ENCODE measurements at regions not wholly inside any gene's neighbourhood (a gene's known extent, or its start where the extent isn't known, plus 50 kb on each side); places are given as distances from the start of the nearest gene placed in this dataset.

GRCh38 chr6:142592876-142593275, 291.1 kb downstream of the ADGRG6 start:
- ChIA-PET CTCF (no interaction called here), POLR2A (no interaction called here)
- TF ChIP-seq ZC3H11A (IDR thresholded peaks at IDR 0.05) = no peak
- TF ChIP-seq RNF2 (IDR thresholded peaks at IDR 0.05; ENCODE audit: borderline replicate concordance, low read depth) = no peak
- no peak for TF ChIP-seq MYC (IDR thresholded peaks at IDR 0.05; ENCODE audit: borderline replicate concordance, low read length)
- TF ChIP-seq TFCP2L1 (CRISPR knock-in tag; IDR thresholded peaks at IDR 0.05) = no peak
- TF ChIP-seq NR3C1 (IDR thresholded peaks at IDR 0.05) = no peak
- TF ChIP-seq RARB (CRISPR knock-in tag; IDR thresholded peaks at IDR 0.05) = no peak
- no peak for TF ChIP-seq ATOH8 (CRISPR knock-in tag; IDR thresholded peaks at IDR 0.05; ENCODE audit: low read depth)
- no peak for TF ChIP-seq CBX8 (IDR thresholded peaks at IDR 0.05)
- TF ChIP-seq HOXB13 (CRISPR knock-in tag; IDR thresholded peaks at IDR 0.05; ENCODE audit: low read depth) = no peak
- TF ChIP-seq HOXA7 (CRISPR knock-in tag; IDR thresholded peaks at IDR 0.05) = no peak
- TF ChIP-seq ZFP36 (IDR thresholded peaks at IDR 0.05; ENCODE audit: borderline replicate concordance, partially characterized antibody) = no peak
- TF ChIP-seq NPAS2 (CRISPR knock-in tag; IDR thresholded peaks at IDR 0.05; ENCODE audit: borderline replicate concordance) = no peak
- ATAC-seq (no peak), FAIRE-seq (no peak), DNase-seq (ENCODE audit: low read depth in 1 of 2, low spot score in 1 of 2) (no peak)
- Histone ChIP-seq H3K4me1 (no peaks in the 10 kb centered on the region), H3K27ac (no peak overlapping the region), H3K4me3 (no peak overlapping the region), H3K4me2 (no peak overlapping the region), H3K9me3 (no peaks in the 10 kb centered on the region)
- 19% methylated on average over 2 of the region's 2 CpGs for WGBS (ENCODE audit: missing lambda C conversion rate)

DNA sequence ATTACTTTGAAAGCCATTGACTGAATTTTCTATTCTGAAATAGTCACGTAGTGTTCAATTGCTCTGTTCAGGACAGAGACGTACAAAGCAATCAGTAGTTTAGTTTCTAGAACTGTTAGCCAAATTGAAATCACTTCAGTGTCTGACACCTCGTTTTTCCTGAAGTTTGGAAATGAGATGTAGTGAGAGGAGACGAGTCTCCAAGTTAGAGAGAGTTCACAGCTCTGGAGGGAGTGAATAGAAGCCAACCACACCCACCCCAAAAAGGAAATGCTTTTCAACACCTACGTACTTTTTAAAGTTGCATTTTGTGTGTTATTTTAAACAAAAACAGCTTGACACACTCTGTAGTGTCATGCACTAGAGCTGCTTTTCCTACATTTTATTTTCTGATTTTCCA, 296.0 kb downstream of the ADGRG6 start:
- no peak for FAIRE-seq

DNA sequence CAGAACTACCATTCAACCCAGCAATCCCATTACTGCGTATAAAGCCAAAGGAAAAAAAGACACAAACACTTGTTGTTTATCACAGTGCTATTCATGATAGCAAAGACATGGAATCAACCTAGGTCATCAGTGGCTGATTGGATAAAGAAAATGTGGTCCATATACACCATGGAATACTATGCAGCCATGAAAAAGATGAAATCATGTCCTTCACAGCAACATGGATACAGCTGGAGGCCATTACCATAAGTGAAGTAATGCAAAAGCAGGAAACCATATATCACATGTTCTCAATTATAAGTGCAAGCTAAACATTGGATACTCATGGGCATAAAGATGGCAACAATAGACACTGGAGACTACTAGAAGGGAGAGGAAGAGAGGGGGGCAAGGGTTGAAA, 299.6 kb downstream of the ADGRG6 start:
- DNase-seq (ENCODE audit: low read depth in 1 of 2, low spot score in 1 of 2) = no peak
- no peaks in the 10 kb centered on the region for H3K4me1 ChIP-seq
- ATAC-seq = no peak
- H3K27ac ChIP-seq = no peak overlapping the region
- ChIA-PET CTCF (no interaction called here), POLR2A (no interaction called here)
- WGBS (ENCODE audit: missing lambda C conversion rate) = 96% methylated on average over 1 of the region's 1 CpG
- no peak overlapping the region for H3K4me3 ChIP-seq
- no peak overlapping the region for H3K4me2 ChIP-seq
- TF ChIP-seq FOSB (CRISPR knock-in tag; IDR thresholded peaks at IDR 0.05) = no peak
- TF ChIP-seq MAZ (IDR thresholded peaks at IDR 0.05; ENCODE audit: borderline replicate concordance, low read depth, low read length) = no peak
- TF ChIP-seq EHF (CRISPR knock-in tag; IDR thresholded peaks at IDR 0.05) = no peak
- no peak for TF ChIP-seq FOSL2 (IDR thresholded peaks at IDR 0.05)
- TF ChIP-seq FOSL2 (CRISPR knock-in tag; IDR thresholded peaks at IDR 0.05) = no peak
- TF ChIP-seq RFX5 (IDR thresholded peaks at IDR 0.05) = no peak
- no peak for TF ChIP-seq RARB (CRISPR knock-in tag; IDR thresholded peaks at IDR 0.05)
- TF ChIP-seq CEBPB (IDR thresholded peaks at IDR 0.05) = no peak
- TF ChIP-seq KDM1A (IDR thresholded peaks at IDR 0.05; ENCODE audit: low read depth) = no peak
- no peak for TF ChIP-seq MYC (IDR thresholded peaks at IDR 0.05; ENCODE audit: borderline replicate concordance, low read length)
- no peak for TF ChIP-seq BHLHE40 (IDR thresholded peaks at IDR 0.05; ENCODE audit: low read depth, low read length)
- TF ChIP-seq CBX8 (IDR thresholded peaks at IDR 0.05) = no peak
- TF ChIP-seq, protein P1, sequence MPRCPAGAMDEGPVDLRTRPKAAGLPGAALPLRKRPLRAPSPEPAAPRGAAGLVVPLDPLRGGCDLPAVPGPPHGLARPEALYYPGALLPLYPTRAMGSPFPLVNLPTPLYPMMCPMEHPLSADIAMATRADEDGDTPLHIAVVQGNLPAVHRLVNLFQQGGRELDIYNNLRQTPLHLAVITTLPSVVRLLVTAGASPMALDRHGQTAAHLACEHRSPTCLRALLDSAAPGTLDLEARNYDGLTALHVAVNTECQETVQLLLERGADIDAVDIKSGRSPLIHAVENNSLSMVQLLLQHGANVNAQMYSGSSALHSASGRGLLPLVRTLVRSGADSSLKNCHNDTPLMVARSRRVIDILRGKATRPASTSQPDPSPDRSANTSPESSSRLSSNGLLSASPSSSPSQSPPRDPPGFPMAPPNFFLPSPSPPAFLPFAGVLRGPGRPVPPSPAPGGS (IDR thresholded peaks at IDR 0.05) = no peak
- no peak for TF ChIP-seq ZC3H11A (IDR thresholded peaks at IDR 0.05)
- TF ChIP-seq SREBF2 (IDR thresholded peaks at IDR 0.05) = no peak
- TF ChIP-seq USF2 (IDR thresholded peaks at IDR 0.05) = no peak
- TF ChIP-seq NPAS2 (CRISPR knock-in tag; IDR thresholded peaks at IDR 0.05; ENCODE audit: borderline replicate concordance) = no peak
- TF ChIP-seq KDM5A (IDR thresholded peaks at IDR 0.05) = no peak
- TF ChIP-seq EHMT2 (IDR thresholded peaks at IDR 0.05; ENCODE audit: low read depth) = no peak
- no peak for TF ChIP-seq HMGXB4 (CRISPR knock-in tag; IDR thresholded peaks at IDR 0.05; ENCODE audit: borderline replicate concordance)
- no peak for FAIRE-seq
- no peaks in the 10 kb centered on the region for H3K9me3 ChIP-seq

More for the DNA sequence above, 296.0 kb downstream of the ADGRG6 start:
- no peak for ATAC-seq
- CTCF ChIA-PET = no interaction called here
- no peak overlapping the region for H3K4me3 ChIP-seq
- TF ChIP-seq RNF2 (IDR thresholded peaks at IDR 0.05; ENCODE audit: borderline replicate concordance, low read depth) (no peak), RFX5 (IDR thresholded peaks at IDR 0.05) (no peak), GATA3 (IDR thresholded peaks at IDR 0.05; ENCODE audit: borderline replicate concordance) (no peak), ELK1 (IDR thresholded peaks at IDR 0.05; ENCODE audit: low read depth, low read length) (no peak)
- WGBS (ENCODE audit: missing lambda C conversion rate) = 19% methylated on average over 5 of the region's 5 CpGs
- H3K4me2 ChIP-seq = no peak overlapping the region
- no peaks in the 10 kb centered on the region for H3K9me3 ChIP-seq
- DNase-seq (ENCODE audit: low read depth in 1 of 2, low spot score in 1 of 2) = no peak
- no peak overlapping the region for H3K27ac ChIP-seq
- H3K4me1 ChIP-seq = no peaks in the 10 kb centered on the region
- POLR2A ChIA-PET = no interaction called here
